SK-N-SH (cell line): ENCODE measurements at regions not wholly inside any gene's neighbourhood (a gene's known extent, or its start where the extent isn't known, plus 50 kb on each side); places are given as distances from the start of the nearest gene placed in this dataset.

ENCODE experiments used
- NRF1 ChIP-seq: IDR thresholded peaks from 2 replicates; pipeline ENCODE4 v1.6.1; 2012; ENCODE audit warnings: low read depth, mild to moderate bottlenecking, low read length
- TF ChIP-seq, protein P1 (sequence below): fragments of 200-600 bp; sonication (generic); IDR thresholded peaks from 2 replicates; pipeline ENCODE4 v1.6.1; 2017; ENCODE audit warnings: antibody characterized with exemption, mild to moderate bottlenecking, moderate library complexity
- TF ChIP-seq, protein P2 (sequence below): fragments of 150-350 bp; IDR thresholded peaks from 2 replicates; pipeline ENCODE4 v1.6.1; 2017; ENCODE audit warnings: antibody characterized with exemption, low read length, low read depth, borderline replicate concordance

- TF ChIP-seq NRF1, result no peak
- TF ChIP-seq, protein P1, sequence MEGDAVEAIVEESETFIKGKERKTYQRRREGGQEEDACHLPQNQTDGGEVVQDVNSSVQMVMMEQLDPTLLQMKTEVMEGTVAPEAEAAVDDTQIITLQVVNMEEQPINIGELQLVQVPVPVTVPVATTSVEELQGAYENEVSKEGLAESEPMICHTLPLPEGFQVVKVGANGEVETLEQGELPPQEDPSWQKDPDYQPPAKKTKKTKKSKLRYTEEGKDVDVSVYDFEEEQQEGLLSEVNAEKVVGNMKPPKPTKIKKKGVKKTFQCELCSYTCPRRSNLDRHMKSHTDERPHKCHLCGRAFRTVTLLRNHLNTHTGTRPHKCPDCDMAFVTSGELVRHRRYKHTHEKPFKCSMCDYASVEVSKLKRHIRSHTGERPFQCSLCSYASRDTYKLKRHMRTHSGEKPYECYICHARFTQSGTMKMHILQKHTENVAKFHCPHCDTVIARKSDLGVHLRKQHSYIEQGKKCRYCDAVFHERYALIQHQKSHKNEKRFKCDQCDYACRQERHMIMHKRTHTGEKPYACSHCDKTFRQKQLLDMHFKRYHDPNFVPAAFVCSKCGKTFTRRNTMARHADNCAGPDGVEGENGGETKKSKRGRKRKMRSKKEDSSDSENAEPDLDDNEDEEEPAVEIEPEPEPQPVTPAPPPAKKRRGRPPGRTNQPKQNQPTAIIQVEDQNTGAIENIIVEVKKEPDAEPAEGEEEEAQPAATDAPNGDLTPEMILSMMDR, result no peak
- TF ChIP-seq, protein P2, sequence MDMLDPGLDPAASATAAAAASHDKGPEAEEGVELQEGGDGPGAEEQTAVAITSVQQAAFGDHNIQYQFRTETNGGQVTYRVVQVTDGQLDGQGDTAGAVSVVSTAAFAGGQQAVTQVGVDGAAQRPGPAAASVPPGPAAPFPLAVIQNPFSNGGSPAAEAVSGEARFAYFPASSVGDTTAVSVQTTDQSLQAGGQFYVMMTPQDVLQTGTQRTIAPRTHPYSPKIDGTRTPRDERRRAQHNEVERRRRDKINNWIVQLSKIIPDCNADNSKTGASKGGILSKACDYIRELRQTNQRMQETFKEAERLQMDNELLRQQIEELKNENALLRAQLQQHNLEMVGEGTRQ, result no peak
Observed at GRCh38 chr1:87744056-87744455, 415.4 kb downstream of the LMO4 start.
